Neural cell (in vitro differentiated cells): ENCODE measurements at regions not wholly inside any gene's neighbourhood (a gene's known extent, or its start where the extent isn't known, plus 50 kb on each side); places are given as distances from the start of the nearest gene placed in this dataset.

ENCODE experiments used
- H2AFZ ChIP-seq: fragments of 200-600, 300-800 bp; sonication (generic), shearing (Covaris generic); 2 replicates; pipeline ENCODE4 v1.6.0; 2014; ENCODE audit warnings: low read depth, mild to moderate bottlenecking, antibody characterized with exemption, low read length, moderate library complexity
- H3F3A ChIP-seq: fragments of 200-600 bp; shearing (Covaris generic); 2 replicates; pipeline ENCODE4 v1.6.1; 2016; ENCODE audit warnings: mild to moderate bottlenecking, moderate library complexity, mixed read lengths, antibody characterized with exemption, low read length; ENCODE audit not compliant: insufficient read depth, poor library complexity, severe bottlenecking
- H3K27ac ChIP-seq: fragments of 200-600, 300-800 bp; sonication (generic), shearing (Covaris generic); 2 replicates; pipeline ENCODE4 v1.5.1; 2014; ENCODE audit warnings: mild to moderate bottlenecking, low read length, moderate library complexity
- H3K27me3 ChIP-seq: fragments of 300-800, 200-600 bp; sonication (generic), shearing (Covaris generic); 2 replicates; pipeline ENCODE4 v1.6.0; 2014; ENCODE audit warnings: mild to moderate bottlenecking, low read depth, low read length, moderate library complexity; ENCODE audit not compliant: insufficient read depth
- H3K36me3 ChIP-seq: fragments of 300-800, 200-600 bp; sonication (generic), shearing (Covaris generic); 2 replicates; pipeline ENCODE4 v1.5.1; 2014; ENCODE audit warnings: mild to moderate bottlenecking, antibody characterized with exemption, low read length, moderate library complexity; ENCODE audit not compliant: insufficient read depth
- H3K4me2 ChIP-seq: fragments of 300-800, 200-600 bp; sonication (generic), shearing (Covaris generic); 2 replicates; pipeline ENCODE4 v1.6.0; 2014; ENCODE audit warnings: mild to moderate bottlenecking, low read length
- H3K4me3 ChIP-seq: fragments of 300-800, 200-600 bp; sonication (generic), shearing (Covaris generic); 2 replicates; pipeline ENCODE4 v1.5.1; 2014; ENCODE audit warnings: mild to moderate bottlenecking, low read length, moderate library complexity
- H3K79me2 ChIP-seq: fragments of 200-600 bp; shearing (Covaris generic); replicated peaks from 2 replicates; pipeline ENCODE4 v1.6.0; 2014; ENCODE audit warnings: mild to moderate bottlenecking, low read length, moderate library complexity; ENCODE audit not compliant: insufficient read depth
- H3K9ac ChIP-seq: fragments of 300-800, 200-600 bp; sonication (generic), shearing (Covaris generic); 2 replicates; pipeline ENCODE4 v1.6.1; 2016; ENCODE audit warnings: mild to moderate bottlenecking, low read length, mixed read lengths
- H3K9me2 ChIP-seq: fragments of 200-600 bp; shearing (Covaris generic); 2 replicates; pipeline ENCODE4 v1.6.1; 2016; ENCODE audit warnings: mild to moderate bottlenecking, low read length, mixed read lengths; ENCODE audit not compliant: insufficient read depth
- H3K9me3 ChIP-seq: fragments of 200-600, 300-800 bp; sonication (generic), shearing (Covaris generic); 2 replicates; pipeline ENCODE4 v1.6.1; 2016; ENCODE audit warnings: mild to moderate bottlenecking, mixed run types, low read length, moderate library complexity, mixed read lengths
- H4K20me1 ChIP-seq: fragments of 200-600 bp; shearing (Covaris generic); 2 replicates; pipeline ENCODE4 v1.6.1; 2016; ENCODE audit warnings: mild to moderate bottlenecking, mixed run types; ENCODE audit not compliant: insufficient read depth
- EP300 ChIP-seq: fragments of 450-650 bp; conservative IDR thresholded peaks from 2 replicates; pipeline ENCODE4 v1.6.1; 2014; ENCODE audit warnings: antibody characterized with exemption, mild to moderate bottlenecking, moderate library complexity; ENCODE audit not compliant: poor library complexity, severe bottlenecking
- EZH2 ChIP-seq: fragments of 200-600, 300-800 bp; shearing (Covaris generic), sonication (generic); IDR thresholded peaks from 2 replicates; pipeline ENCODE4 v1.6.1; 2014; ENCODE audit warnings: antibody characterized with exemption, low read length, borderline replicate concordance, mild to moderate bottlenecking; ENCODE audit not compliant: insufficient read depth, poor library complexity, severe bottlenecking
- MXI1 ChIP-seq: fragments of 450-650 bp; conservative IDR thresholded peaks from 2 replicates; pipeline ENCODE4 v1.6.1; 2014; ENCODE audit warnings: antibody characterized with exemption, mild to moderate bottlenecking; ENCODE audit not compliant: poor library complexity, severe bottlenecking
- POLR2AphosphoS5 ChIP-seq: IDR thresholded peaks from 2 replicates; pipeline ENCODE4 v1.6.1; 2012
- RAD21 ChIP-seq: fragments of 450-650 bp; conservative IDR thresholded peaks from 2 replicates; pipeline ENCODE4 v1.6.1; 2014; ENCODE audit warnings: antibody characterized with exemption, mild to moderate bottlenecking, moderate library complexity
- REST ChIP-seq: IDR thresholded peaks from 2 replicates; pipeline ENCODE4 v1.6.1; 2012; ENCODE audit warnings: borderline replicate concordance
- SMC3 ChIP-seq: fragments of 450-650 bp; conservative IDR thresholded peaks from 2 replicates; pipeline ENCODE4 v1.6.1; 2014; ENCODE audit warnings: antibody characterized with exemption, mild to moderate bottlenecking, moderate library complexity; ENCODE audit not compliant: poor library complexity
- TAF1 ChIP-seq: IDR thresholded peaks from 2 replicates; pipeline ENCODE4 v1.6.1; 2012; ENCODE audit warnings: low read depth
- TF ChIP-seq, protein P1 (sequence below): fragments of 450-650 bp; IDR thresholded peaks from 2 replicates; pipeline ENCODE4 v1.5.1; 2014; ENCODE audit warnings: antibody characterized with exemption, mild to moderate bottlenecking, moderate library complexity; ENCODE audit not compliant: poor library complexity, severe bottlenecking

DNA sequence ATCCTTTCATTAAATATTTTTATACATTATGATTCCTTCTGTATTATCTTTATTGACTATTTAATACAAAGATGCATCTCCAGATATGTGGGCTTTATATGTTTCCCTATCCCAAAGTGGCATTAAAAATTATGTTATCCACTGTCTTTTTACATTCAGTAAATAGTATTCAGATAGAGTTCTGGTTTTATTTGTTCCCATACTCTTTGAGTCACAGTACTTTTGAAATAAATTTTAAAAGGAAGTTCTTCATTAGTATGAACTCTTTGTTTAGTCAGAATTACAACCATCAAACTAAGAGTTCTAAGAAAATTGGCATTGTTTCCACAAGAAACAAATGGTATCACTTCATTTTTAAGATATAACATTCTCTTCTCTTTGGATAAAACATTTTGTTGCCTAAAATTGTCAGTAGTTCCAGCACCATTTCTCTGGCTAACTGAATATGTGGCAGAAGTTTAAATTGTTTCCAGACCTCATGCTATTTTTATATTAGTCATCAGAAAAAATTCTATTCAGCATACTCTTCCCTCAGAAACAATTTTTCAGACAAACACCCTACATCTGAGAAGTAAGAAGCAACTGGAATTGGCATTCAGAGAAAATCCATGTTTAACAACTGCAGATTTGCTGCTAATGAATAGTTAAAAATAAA, 88.5 kb upstream of the COL5A2 start:
- no peak overlapping the region for H2AFZ ChIP-seq
- no peak for TF ChIP-seq EP300
- H3K9me2 ChIP-seq, result no peaks in the 10 kb centered on the region
- H3K27ac ChIP-seq, result no peak overlapping the region
- no peak overlapping the region for H3K9ac ChIP-seq
- H3F3A ChIP-seq, result no peaks in the 10 kb centered on the region
- H3K9me3 ChIP-seq, result no peaks in the 10 kb centered on the region
- no peak overlapping the region for H3K4me3 ChIP-seq
- H3K36me3 ChIP-seq, result no peaks in the 10 kb centered on the region
- no peaks in the 10 kb centered on the region for H4K20me1 ChIP-seq
- H3K27me3 ChIP-seq, result no peaks in the 10 kb centered on the region
- H3K79me2 ChIP-seq, result no peaks in the 10 kb centered on the region
- H3K4me2 ChIP-seq, result no peak overlapping the region

DNA sequence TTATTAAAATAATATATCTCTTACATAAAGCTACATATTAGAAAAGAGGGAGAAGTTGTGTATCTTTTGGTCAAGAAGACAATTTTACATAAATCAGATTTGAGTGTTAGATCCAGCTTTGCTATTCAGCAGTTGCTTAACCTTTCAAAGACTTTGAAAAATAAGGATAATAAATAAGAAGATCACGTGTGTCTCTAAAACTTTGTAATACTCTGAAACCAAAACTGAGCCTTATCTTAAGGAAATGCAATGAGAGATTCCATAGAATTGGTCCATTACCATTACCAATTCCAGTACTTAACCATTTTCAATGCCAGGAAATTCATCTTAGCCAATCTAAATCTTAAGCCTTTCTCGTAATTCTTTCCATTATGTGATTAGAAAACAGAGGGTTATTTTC, 89.2 kb upstream of the COL5A2 start:
- Histone ChIP-seq H2AFZ (no peak overlapping the region), H3K4me3 (no peak overlapping the region), H3F3A (no peaks in the 10 kb centered on the region), H4K20me1 (no peaks in the 10 kb centered on the region), H3K9ac (no peak overlapping the region), H3K27me3 (no peaks in the 10 kb centered on the region), H3K9me3 (no peaks in the 10 kb centered on the region), H3K4me2 (no peak overlapping the region), H3K9me2 (no peaks in the 10 kb centered on the region), H3K27ac (no peak overlapping the region), H3K36me3 (no peaks in the 10 kb centered on the region), H3K79me2 (no peaks in the 10 kb centered on the region)
- TF ChIP-seq EP300 (no peak), POLR2AphosphoS5 (no peak), MXI1 (no peak), SMC3 (no peak), RAD21 (no peak), REST (no peak), EZH2 (no peak), TAF1 (no peak)
- TF ChIP-seq, protein P1, sequence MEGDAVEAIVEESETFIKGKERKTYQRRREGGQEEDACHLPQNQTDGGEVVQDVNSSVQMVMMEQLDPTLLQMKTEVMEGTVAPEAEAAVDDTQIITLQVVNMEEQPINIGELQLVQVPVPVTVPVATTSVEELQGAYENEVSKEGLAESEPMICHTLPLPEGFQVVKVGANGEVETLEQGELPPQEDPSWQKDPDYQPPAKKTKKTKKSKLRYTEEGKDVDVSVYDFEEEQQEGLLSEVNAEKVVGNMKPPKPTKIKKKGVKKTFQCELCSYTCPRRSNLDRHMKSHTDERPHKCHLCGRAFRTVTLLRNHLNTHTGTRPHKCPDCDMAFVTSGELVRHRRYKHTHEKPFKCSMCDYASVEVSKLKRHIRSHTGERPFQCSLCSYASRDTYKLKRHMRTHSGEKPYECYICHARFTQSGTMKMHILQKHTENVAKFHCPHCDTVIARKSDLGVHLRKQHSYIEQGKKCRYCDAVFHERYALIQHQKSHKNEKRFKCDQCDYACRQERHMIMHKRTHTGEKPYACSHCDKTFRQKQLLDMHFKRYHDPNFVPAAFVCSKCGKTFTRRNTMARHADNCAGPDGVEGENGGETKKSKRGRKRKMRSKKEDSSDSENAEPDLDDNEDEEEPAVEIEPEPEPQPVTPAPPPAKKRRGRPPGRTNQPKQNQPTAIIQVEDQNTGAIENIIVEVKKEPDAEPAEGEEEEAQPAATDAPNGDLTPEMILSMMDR, result no peak

DNA sequence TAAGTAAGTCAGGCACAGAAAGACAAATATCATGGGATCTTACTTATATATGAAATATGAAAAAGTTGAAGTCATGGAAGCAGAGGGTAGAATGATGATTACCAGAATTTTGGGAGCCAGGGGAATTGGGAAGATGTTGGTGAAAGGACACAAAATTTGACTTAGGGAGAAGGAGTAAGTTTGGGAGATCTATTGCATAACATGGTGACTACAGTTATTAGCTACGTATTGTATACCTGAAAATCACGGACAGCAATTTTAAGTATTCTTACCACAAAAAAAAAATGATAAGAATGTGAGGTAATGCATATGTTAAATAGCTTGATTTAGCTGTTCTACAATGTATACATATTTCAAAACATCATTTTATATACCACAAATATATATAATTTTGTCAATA, 94.2 kb upstream of the COL5A2 start:
- no peaks in the 10 kb centered on the region for H3K9me3 ChIP-seq

More for the DNA sequence above, 94.2 kb upstream of the COL5A2 start:
- no peaks in the 10 kb centered on the region for H3F3A ChIP-seq
- no peak overlapping the region for H3K9ac ChIP-seq
- no peak overlapping the region for H3K27ac ChIP-seq
- H3K36me3 ChIP-seq, result no peaks in the 10 kb centered on the region
- H3K79me2 ChIP-seq, result no peaks in the 10 kb centered on the region
- no peak overlapping the region for H2AFZ ChIP-seq
- TF ChIP-seq SMC3 (no peak), RAD21 (no peak), TAF1 (no peak), REST (no peak), MXI1 (no peak), EP300 (no peak), POLR2AphosphoS5 (no peak), EZH2 (no peak)
- TF ChIP-seq, protein P1, result no peak
- no peaks in the 10 kb centered on the region for H3K27me3 ChIP-seq
- no peak overlapping the region for H3K4me2 ChIP-seq
- no peaks in the 10 kb centered on the region for H3K9me2 ChIP-seq
- no peaks in the 10 kb centered on the region for H4K20me1 ChIP-seq
- no peak overlapping the region for H3K4me3 ChIP-seq
